Stimulated activated CD4-positive, alpha-beta T cell treated with anti-CD3 and anti-CD28 coated beads, Interleukin-2, amount 100 ng/mL, for 48 hours (primary cell): ENCODE measurements at regions not wholly inside any gene's neighbourhood (a gene's known extent, or its start where the extent isn't known, plus 50 kb on each side); places are given as distances from the start of the nearest gene placed in this dataset.
A peak's percentile ranks its signal among the peaks of the same experiment; 100 is the strongest.

Experiments
- DNase-seq, 2 donors: peaks; one replicate each; pipeline ENCODE4 v3.0.0-alpha.2; 2020

- no peak for DNase-seq
Observed at GRCh38 chr15:47950447-47950846, 170.3 kb upstream of the SLC24A5 start.

DNA sequence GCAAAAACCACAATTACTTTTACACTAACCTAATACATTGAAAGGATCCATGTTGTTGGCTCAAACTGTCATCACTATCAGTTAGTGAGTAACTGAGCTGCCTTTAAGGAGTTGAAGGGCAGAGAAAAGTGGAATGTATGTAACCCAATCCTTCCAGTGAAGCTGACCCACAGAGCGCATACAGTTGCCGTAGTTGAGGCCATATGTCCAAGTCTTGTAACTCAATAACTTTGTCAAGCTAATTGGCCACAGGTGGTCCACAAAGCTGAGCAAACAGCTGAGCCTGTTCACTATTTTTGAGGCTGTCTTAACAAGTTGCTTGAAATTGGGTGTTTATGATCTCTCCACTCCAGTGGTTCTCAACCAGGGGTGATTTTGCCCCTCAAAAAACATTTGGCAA, 169.0 kb upstream of the SLC24A5 start:
- no peak for DNase-seq

- no peak for DNase-seq
Observed at GRCh38 chr15:47954196-47954595, 166.6 kb upstream of the SLC24A5 start.

DNA sequence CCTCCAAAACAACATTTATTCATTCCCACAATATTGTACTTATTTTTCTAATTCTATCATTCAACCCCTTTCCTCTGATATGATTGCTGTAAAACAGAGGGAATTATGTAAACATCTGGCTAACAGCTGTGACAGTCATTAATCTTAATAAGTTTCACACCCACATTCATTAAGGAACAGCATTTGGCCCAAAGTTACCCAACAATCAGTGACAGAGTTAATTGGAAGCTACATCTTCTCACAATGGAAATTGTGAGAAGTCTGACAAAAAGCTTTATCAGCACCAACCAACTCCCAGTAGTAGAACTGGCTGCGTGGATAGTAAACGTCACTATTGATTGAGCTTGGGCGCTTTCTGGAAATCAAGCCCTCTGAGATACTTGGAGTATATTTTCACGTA, 165.8 kb upstream of the SLC24A5 start:
- no peak for DNase-seq

DNA sequence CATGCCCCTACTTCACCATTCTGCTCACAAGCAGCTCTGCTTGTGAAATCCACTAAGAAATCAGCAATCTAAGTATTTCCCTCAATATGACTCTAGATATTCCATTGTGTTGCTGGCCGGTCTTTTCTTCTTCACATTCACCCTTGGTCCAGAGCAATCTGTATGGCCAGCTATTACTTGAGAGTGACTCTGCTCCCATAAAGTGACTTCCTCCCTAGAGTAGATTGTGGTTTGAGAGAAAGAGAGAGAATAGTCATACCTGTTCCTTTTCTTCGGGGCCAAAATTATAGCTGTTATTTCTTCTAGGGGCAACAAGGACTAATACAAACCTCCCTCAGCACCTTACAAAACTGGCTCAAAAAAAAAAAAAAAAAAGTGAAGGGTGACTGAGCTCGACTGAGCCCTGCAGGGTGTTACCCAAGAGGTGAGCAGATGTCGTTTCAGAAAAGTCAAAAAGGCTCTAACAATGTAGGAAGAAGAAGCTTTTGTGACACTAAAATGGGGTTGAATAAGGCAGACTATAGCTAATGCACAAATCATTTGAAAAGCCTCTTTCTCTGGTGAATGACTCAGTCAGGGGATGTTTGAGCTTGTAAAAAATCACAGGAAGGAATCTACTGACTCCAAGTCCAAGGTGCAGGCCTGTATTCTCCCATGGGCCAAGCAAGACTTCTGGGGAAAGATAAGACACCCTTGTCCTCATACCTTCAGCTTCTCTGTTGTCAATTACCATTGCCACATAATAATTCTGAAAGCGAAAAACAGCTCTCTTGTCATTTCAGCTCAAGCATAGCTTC, 161.0 kb upstream of the SLC24A5 start:
- DNase-seq = no peak

DNA sequence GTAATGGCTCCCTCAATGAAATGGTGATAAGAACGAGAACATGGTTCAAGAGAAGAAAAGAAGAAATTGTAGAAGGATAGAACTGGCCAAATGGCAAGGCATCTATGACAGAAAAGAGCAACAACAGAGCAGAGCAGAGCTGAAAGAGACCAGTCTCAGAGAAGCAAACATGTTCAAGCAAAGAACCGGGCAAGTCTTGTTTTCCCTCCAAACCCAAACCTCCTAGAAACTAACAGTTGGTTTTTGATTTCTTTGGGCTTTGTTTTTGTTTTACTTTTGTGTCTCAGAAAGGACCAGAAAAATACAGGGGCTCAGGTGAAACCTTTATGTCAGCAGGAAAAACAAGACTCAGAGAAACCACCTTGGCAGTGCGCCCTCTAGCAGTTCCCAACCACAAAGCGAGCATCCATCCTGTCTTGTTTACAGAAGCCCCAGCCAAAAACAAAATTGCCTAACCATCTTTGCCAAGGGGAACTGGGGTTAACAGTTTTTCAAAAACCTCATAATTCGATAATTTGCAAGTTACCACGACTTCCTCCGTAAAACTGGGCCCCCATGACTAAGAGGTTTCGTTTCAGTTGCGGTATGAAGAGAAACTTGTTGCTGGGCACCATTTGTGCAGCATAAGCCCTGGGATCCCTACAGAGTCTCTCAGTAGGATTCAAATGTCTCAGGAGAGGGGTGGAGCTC, 159.2 kb upstream of the SLC24A5 start:
- DNase-seq = no peak

GRCh38 chr15:47963265-47963664, 157.5 kb upstream of the SLC24A5 start:
- no peak for DNase-seq

DNA sequence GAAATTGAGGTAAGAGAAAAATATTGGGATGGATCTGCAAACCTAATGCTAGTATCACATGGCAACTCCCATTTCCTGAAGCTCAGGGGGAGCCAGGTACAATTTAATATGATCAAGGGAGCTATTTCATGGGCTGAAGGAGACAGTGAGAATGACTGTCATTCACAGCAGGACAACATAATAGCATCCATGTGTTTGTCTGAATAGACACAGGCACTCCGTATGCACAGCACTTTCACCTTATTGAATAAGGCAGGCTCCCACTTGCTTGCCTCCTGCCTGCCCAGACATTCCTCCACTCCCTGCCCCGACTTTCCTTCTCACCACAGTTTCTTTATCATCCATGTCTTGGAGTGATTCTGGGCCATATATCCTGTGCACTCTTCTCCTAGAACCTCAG, 156.6 kb upstream of the SLC24A5 start:
- DNase-seq = no peak

DNA sequence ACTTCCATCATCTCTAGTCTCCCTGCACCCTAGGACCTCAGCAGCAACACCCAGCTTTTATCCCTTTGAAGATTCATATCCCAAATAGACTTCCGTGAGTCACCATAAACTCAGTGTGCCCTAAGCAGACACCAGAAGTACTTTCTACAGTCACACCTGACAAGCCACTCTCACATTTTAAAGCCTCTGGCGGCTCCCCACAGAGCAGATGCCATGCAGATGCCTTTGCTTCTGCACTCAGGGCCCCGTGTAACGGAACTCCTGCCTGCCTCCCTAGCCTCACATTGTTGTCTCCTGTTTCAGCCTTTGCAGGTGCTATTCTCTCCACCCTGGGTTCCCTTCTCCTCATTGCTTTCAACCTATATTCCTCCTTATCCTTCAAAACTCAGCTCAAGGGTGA, 155.5 kb upstream of the SLC24A5 start:
- no peak for DNase-seq

DNA sequence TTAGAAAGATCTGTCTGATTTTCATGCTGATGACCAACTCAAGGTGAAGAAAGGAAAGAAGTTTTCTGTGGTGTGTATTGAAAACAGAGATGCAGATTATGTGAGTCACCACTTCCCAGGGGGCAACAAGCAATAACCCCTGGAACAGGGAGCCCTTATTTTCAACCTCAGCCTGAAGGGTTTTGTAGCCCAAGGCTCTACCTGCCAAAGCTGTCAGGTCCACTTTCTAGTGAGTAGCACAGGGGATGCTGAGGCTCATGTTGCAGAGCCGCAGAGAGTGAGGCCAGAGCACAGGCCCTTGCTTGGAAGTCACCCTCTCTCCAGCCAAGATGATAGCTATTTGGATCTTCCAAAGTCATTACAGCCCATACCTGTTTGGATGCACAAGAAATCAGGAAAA, 152.2 kb upstream of the SLC24A5 start:
- no peak for DNase-seq

DNA sequence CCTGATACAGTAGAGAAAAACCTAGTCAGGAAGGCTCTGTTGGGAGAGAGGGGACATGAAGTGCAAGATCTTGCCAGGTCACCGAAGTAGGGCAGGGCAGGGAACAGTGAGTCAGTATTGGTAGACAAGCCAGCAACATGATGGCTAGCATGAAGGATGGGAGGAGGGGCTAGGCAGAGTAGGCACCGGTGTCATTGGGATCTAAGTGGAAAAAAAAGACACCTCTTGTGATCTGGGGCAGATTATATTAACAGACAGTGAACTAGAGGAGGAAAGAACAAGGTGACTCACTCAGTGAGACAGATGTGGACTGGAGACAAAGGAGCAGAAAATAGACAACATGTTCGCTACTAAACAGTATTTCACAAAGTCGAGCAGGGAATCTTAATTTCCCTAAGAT, 149.2 kb upstream of the SLC24A5 start:
- no peak for DNase-seq

DNA sequence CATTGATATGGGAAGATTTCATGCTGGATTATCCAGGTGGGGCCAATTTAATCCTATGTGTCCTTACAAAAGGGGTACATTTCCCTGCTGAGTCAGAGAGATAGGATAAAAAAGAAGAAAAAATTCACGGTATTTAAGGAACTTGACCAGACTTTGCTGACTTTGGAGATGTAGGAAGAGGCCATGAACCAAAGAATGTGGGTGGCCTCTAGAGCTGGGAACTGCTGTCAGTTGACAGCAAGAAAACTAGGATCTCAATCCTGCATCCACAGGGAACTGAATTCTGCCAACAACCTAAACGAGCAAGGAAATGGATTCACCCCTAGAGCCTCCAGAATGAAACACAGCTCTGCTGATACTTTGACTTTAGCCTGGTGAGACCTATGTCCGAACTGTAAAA, 148.1 kb upstream of the SLC24A5 start:
- no peak for DNase-seq

DNA sequence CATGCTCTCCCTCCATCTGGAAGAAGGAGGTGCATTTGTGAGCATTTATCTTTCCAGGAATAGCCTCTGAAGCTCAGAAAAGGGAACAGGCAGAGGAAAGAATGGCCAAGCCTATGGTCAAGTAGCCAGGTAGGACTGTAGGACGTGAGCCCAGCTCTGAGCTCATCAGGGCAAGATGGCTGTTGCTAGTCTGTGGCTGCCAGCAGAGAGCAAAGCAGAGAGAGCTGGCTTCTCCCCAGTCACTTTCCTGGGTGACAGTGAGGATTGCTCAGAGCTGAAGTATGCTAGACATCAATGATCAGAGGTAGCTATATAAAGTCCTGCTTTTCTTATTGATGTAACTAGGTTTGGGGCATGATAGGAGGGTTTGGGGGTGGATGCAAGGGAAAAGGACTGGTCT, 146.1 kb upstream of the SLC24A5 start:
- DNase-seq = no peak

DNA sequence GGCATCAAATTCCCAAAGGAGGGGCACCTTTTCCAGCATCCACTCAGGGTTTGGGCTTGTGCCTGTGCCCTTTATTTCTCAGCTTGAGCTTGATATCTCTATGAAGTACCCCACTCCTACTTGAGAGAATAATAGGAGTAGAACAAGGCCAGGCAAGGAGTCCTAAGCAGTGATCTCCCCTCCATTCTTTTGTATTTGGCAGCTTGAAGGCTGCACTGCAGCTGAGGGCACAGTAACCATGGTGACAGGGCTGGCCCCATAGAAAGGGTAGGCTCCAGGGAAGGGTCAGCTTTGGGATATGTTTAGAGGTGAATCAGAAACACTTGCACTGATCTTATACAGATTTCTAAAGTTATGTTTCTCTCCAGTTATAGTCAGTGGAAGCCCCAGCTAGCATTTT, 145.4 kb upstream of the SLC24A5 start:
- DNase-seq = no peak

DNA sequence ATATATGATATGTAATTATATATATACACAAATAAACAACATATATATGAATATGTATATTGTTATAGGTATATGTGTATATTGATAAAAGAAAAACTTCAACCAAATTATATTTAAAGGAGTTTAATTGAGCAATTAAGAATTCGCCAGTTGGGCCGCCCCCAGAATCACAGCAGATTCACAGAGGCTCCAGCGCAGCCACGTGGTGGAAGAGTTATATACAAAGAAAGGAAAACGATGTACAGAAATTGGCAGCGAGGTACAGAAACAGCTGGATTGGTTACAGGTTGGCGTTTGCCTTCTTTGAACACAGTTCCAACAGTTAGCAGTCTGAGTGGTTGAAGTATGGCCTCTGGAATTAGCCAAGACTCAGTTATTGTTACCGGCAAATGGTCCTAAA, 137.3 kb upstream of the SLC24A5 start:
- no peak for DNase-seq

DNA sequence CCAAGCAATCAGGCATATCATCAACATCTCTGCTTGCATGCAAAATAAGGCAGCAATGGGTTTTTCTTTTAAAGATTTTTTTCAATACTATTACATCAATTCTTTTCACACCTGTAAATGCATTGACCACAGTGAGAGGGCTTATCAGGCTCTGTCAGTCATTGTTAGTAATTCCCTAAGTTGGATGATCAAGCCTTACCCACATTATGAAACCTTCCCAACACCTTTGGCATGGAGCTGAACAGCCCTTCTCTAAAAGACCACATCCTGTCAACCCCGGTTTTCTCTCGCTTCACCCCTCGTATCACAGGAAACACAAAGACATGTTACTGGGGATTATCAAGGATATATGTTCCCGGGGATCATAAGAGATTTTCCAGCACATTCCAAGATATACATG, 135.2 kb upstream of the SLC24A5 start:
- no peak for DNase-seq

GRCh38 chr15:47987461-47987860, 133.3 kb upstream of the SLC24A5 start:
- DNase-seq = no peak

DNA sequence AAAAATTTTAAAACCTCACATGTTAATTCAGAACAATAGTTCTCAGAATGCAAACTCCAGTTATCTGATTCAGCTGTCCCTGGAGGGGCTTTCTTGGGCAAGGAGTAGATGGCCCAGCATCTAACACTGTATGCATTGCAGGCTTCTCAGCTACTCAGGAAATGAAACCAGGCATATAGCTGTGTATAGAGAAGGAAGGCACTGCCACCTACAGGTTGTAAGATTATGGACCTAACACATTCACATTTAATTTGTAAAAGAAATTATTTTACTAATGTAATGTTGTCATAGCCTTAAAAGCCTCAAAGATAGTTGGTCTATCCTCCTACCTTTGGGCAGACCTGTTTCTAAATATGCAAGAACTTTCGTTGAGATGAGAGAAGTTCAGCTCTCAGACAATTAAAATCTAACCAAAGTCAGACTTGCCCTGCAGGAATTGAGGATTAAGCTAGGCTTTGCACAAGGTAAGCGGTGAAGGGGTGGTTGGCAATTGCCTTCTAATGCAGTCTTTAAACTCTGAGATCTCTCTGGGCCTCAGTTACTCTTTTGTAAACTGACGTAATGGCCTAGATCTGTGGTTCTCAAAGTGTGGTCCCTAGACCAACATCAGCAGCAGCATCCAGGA, 132.8 kb upstream of the SLC24A5 start:
- DNase-seq = peak in 1 of 2 donors; percentile 1

GRCh38 chr15:47988564-47988963, 132.2 kb upstream of the SLC24A5 start:
- DNase-seq = no peak

- DNase-seq = no peak
Observed at GRCh38 chr15:47990821-47991220, 130.0 kb upstream of the SLC24A5 start.

DNA sequence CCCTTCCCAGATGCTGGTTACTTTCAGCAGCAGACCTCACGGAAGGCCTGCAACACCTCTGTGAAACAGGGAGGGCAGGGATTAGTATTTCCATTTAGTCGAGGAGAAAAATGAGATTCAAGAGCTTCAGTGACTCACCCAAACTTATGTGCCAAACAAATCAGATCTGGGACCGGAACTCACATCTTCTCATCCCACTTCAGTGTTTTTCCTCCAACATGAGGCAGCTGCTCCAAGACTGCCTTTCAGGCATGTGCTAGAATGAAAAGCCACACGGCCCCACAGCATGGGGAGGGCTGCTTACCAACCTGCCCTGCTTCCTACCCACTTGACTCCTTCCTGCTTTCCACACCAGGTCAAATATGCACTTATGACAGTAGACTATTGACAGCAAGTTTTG, 129.4 kb upstream of the SLC24A5 start:
- no peak for DNase-seq

DNA sequence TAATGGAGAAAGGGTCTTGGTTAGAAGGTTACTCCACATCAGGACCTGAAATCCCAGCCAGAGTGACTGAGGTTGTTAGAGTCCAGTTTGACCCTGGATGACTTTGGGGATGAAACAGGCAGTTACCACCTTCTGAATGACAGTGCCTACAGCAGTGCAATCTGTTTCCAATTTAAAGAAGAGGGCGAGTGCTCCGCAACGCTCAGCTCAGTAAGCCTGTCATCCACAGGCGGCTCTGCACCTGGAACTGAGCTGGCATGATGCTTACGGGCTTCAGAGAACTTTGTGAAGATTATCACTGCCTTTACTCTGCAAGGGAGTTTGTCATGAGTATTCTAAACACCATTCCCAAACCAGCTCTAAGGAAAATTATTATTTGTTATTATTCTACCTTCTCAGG, 127.7 kb upstream of the SLC24A5 start:
- DNase-seq = no peak

- no peak for DNase-seq
Observed at GRCh38 chr15:47997195-47998080, 123.4 kb upstream of the SLC24A5 start.
